Erythroblast (primary cell): ENCODE measurements at regions not wholly inside any gene's neighbourhood (a gene's known extent, or its start where the extent isn't known, plus 50 kb on each side); places are given as distances from the start of the nearest gene placed in this dataset.

Experiments used
- DNase-seq, 2 experiments: peaks; one replicate each; lab custom pipeline; 2025; lab: John Stamatoyannopoulos, UW
- GATA1 ChIP-seq: IDR thresholded peaks from 2 replicates; pipeline ENCODE4 v1.6.1; 2011; ENCODE audit warnings: low read depth, mild to moderate bottlenecking, control low read depth, low read length, moderate library complexity
- POLR2A ChIP-seq: IDR thresholded peaks from 2 replicates; pipeline ENCODE4 v1.6.1; 2011; ENCODE audit warnings: mild to moderate bottlenecking, low read length

DNA sequence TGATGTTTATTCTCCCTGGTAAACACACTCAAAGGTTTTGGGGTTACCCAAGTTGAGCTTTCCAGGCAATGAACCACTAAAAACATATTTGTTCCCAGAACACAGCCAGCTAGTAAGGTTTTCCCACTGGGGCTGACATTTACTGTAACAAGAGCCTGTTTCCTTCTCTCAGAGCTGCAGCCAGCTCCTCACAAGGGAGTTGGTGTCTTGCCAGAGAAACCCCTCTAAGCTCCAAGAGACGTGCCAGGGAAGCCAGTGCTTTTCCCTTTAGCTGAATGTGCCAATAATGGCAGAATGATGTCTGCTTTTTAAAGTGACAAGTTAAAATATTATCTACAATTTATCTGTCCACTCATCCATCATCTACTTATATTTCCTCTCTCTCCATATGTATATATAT lies 170.8 kb upstream of the RBFOX1 start:
- no peak for DNase-seq
- TF ChIP-seq GATA1 (no peak), POLR2A (no peak)

DNA sequence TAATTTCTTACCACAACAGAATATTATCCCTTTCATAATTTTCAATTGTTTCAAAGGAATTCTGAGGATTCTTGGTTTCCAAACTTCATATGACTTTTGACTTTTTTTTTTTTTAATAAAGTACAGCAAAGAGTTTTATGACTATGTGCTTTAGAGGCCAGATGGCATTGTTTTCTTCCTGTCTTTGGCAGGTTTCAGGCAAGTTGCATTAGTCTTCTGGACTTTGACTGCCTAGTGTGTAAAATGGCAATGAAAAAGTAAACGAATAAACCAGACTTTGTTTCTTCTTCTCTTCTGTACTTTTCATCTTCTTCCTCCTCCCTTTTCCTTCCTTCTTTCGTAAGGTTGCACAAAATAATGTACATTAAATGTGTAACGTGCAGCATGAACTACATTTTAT lies 172.6 kb upstream of the RBFOX1 start:
- TF ChIP-seq GATA1 (no peak), POLR2A (no peak)
- DNase-seq, result no peak

DNA sequence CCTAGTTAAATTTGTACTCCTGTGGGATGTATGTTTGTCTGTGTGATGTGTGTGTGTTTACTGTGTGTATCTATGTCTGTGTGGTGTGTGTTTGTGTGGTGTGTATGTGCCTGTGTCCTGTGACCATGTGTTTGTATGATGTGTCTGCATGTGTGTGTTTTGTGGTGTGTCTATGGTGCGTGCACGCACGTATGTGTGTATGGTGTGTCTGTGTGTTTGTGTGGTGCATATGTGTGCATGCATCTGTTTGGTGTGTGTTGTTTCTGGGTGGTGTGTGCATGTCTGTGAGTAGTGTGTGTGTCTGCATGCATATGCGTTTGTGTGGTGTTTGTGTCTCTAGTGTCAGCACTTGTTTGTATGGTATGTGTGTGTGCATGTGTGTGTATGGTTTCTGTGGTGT lies 174.2 kb upstream of the RBFOX1 start:
- TF ChIP-seq POLR2A (no peak), GATA1 (no peak)
- DNase-seq, result no peak

DNA sequence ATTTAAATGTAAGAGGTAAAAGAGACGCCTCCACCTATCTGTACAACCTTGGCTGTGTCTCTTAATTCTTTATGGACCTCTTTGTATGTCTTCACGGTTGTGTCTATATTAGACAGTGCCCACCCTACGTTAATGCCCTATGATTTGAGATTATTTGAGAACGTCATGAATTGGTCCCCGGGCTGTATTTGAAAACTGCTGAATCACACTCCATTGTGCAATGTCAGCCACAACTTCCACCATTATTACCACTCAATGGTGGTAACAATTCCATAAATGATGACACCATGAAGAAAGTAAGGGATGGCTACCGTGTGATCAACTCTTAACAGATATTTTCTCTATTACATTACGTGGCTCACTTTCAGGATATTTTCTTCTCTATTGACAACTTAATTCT lies 182.4 kb upstream of the RBFOX1 start:
- TF ChIP-seq GATA1 (no peak), POLR2A (no peak)

DNA sequence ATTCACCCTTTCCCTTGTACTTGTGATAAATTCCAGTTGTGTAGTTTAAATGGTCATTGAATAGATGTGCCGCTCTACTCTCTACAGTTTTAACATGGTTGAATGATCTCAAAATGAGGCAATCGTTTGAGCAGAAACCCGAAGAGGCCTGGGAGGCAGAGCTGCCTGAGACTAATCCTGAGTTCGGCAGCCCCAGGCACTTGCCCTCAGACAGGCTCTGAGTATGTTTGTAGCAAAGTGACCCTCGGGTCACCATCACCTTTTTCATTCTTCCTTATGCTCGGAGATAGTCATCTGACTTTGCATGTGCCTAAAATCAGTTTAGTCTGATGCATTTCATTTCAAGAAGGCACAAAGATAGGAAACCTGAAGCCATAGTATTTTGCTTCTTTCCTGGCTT lies 184.0 kb upstream of the RBFOX1 start:
- DNase-seq, result no peak
- TF ChIP-seq GATA1 (no peak), POLR2A (no peak)

More for the DNA sequence above, 182.4 kb upstream of the RBFOX1 start:
- DNase-seq, result no peak

DNA sequence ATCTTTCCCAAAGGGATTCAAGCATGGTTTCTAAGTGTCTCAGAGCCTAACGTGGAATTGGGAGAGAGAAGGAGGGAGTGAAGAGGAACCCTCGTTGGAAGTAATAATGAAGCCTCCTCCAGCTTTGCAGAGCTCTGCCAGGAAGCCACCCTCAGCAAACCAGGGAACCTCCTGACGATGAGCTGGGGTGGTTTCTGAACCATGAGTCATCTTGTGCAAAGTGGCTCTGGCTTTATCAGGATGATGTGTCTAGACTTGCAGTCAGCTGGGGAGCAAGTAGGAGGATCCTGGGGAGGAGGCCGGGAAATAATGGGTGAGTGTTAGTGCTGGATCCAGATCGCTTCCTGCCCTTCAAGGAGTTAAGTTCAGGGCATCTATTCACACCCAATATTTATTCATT lies 191.7 kb upstream of the RBFOX1 start:
- no peak for TF ChIP-seq POLR2A
- TF ChIP-seq GATA1, result no peak
- no peak for DNase-seq

DNA sequence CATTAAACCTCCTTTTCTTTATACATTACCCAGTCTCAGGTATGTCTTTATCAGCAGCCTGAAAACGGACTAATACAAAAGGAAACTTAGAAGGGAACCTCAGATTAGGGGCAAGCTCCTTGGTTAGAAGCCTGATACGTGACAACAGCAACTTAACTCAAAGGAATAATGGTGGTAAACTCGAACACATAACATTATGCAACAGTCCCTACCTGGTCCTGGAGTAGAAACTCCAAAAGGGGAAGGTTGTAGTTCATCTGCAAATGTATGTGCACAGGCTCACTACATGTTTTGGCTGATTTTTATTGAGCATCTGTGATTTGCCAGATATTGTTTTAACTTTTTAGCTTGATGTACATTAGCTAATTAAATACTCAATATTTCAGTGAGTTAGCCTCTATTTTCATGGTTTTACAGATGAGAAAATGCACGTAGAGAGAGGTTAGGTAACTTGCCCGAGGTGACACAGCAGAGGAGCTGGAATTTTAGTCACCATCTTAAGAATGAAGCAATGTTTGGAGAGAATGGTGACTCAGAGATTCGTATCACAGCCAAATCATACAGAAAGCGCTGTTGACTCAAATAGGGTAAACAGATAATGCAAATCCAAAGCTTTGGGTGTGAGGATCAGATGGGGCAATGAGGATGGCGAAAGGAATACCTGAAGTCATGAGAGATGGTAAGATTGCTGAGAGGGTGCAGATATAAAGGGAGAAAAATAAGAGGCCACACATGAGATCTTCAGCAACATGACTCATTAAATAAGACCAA lies 194.9 kb upstream of the RBFOX1 start:
- TF ChIP-seq POLR2A (no peak), GATA1 (no peak)
- DNase-seq, result no peak

DNA sequence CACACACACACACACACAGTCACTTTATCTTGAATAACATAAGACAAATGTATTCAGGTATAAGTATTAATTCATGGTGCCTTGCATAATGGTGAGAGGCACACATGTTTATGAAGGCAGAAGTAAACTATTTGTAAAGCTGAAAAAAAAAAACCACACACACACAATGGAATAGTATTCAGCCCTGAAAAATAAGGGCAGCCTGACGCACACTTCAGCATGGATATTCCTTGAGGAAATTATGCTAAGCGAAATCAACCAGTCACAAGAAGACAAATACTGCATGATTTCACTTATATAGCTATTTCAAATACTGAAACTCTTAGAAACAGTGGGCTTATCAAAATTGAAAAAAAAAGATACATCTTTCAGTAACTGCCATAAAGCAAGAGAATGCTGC lies 200.2 kb upstream of the RBFOX1 start:
- DNase-seq, result no peak
- TF ChIP-seq GATA1 (no peak), POLR2A (no peak)

DNA sequence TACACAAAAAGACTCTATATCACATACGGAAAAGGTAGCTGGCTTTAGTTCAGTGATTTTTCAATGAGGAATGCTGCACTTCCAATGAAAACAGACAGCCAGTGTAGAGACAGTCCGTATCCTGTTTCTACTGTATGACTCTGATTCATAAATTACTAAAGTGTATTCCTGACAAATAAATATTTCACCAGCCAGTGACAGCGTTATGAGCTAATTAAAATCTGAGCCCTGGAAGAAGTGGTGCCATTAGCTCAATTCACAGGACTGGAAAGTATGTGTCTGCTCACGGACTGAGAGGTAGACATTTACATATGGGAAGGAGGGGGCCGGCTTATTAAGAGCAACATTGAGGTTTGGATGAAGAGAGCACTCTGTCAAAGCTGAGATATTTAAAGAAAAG lies 207.9 kb upstream of the RBFOX1 start:
- TF ChIP-seq POLR2A, result no peak
- no peak for TF ChIP-seq GATA1
- no peak for DNase-seq

DNA sequence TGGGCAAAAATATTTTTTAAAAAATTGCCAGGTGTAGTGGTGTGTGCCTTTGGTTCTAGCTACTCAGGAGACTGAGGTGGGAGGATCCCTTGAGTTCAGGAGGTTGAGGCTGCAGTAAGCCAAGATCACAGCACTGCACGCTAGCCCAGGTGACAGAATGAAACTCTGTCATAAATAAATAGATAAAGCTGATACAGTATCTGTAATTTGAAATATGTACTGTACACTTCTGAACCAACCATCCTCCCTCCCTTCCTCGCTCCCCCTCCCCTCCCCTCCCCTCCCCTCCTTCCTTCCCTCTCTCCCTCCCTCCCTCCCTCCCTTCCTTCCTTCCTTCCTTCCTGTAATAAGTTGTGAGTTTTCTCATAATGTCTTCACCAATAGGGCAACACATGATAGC lies 208.4 kb upstream of the RBFOX1 start:
- TF ChIP-seq GATA1 (no peak), POLR2A (no peak)
- no peak for DNase-seq

DNA sequence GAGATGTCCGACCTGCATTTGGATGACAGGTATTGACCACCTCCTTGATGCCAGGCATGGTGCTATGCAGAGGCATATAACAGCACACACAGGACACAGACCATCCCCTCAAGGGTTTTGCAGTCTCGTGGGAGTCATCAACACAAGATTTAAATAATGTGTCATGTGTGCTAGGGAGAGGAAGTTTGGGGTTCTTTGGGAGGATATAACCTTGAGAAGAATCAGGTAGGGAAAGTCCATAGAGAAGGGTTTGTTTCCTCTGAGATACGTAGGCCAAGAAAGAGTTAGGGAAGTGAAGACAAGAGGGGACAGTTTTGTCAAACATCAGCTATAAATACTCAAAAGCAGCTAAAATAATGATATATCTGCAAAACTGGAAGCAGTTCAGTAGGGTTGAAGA lies 215.9 kb upstream of the RBFOX1 start:
- no peak for TF ChIP-seq POLR2A
- TF ChIP-seq GATA1, result no peak
- DNase-seq, result no peak

DNA sequence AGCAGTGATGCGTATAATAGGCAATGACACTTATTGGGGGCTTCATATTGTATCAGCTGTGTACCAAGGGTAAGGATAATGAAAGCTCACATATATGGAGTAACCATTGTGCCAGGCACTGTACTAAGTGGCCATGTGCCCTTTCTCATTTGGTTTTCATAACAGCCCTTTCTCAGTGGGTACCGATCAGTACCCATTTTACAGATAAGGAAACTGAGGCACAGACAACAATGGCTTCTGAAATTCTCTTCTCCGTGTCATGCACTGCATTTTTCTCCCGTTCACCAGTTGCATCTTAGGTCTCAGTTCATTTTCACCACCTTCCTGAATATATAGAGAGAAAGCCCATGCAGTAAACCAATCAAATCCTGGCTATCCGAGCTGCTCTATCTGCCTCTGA lies 216.7 kb upstream of the RBFOX1 start:
- TF ChIP-seq GATA1 (no peak), POLR2A (no peak)
- no peak for DNase-seq

DNA sequence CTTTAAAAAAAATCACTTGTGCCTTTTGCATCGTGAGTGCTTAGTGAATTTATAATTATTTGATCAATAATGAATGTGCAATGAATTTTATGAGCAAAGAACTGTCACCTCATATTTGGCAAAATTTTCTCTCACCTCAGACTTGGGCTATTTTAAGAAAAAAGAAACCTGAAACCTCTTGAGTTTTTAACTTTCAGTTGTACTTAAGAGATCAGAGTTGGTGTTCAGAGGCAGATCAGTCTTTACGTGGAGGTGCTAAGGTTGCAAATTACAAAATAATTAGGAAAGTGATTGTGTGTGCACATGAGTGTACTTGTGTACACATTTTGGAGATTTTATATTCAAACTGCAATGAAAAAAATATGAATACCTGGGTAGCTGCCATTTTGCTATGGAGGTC lies 218.7 kb upstream of the RBFOX1 start:
- DNase-seq, result no peak
- TF ChIP-seq GATA1, result no peak
- TF ChIP-seq POLR2A, result no peak

DNA sequence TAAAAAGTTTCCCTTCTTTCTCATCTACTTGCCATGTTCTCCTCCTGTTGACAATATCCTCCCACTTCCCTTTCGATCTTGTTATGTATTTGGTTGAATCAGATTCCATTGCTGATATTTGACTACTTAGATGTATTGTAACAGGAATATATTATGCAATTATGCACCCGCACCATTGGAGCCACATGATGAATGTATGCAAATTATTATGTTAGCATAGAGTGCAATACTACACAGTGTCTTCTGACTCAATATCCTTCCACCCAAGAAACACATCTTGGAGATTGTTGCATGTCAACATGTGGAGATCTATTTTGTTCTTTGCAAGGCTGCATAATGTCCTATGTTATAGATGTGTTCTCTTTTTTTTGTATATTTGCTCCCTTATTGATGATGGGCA lies 219.2 kb upstream of the RBFOX1 start:
- TF ChIP-seq GATA1, result no peak
- TF ChIP-seq POLR2A, result no peak
- DNase-seq, result no peak

DNA sequence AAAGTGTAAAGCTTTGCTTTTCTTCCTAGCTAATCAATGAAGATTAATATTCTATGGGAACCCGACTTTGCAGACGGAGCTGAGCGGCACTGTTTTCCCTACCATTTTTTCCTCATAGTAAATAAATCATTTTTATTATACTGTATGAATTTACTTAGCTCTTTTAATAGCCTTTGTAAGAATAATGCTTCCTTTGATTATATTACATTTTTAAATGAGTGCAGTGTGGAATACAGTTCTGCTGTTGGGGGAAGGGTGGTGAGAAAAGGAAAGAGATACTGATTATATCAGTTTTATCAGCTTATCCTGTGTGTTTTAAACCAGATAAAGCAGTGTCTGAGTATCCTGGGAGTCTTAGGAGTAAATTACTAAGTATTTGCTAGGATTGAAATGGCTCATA lies 221.4 kb upstream of the RBFOX1 start:
- DNase-seq, result no peak
- TF ChIP-seq GATA1 (no peak), POLR2A (no peak)

DNA sequence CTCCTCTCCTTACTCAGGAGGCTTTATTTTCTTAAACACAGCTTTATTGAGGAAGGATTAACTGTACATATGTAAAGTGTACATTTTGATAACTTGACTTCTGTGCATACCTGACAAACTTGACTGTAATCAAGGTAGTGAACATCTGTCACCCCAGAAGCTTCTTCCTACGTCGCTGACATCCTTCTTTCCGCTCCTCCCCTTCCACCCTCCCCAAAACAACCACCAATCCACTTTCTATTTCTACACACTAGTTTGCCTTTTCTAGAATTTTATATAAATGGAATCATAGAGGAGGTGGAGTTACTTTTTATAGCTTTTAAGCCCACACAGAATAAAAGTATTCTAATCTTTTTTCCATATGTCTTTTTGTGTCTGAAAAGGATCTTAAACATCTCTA lies 225.2 kb upstream of the RBFOX1 start:
- no peak for TF ChIP-seq POLR2A
- TF ChIP-seq GATA1, result no peak
- no peak for DNase-seq
